IMR-90 (cell line): ENCODE measurements at regions not wholly inside any gene's neighbourhood (a gene's known extent, or its start where the extent isn't known, plus 50 kb on each side); places are given as distances from the start of the nearest gene placed in this dataset.

Experiments
- ATAC-seq: fragments of 200-7000 bp; cut with Tn5 transposase; 2 replicates; pipeline ENCODE4 v1.9.1; 2020; ENCODE audit warnings: low read depth, mild to moderate bottlenecking, moderate library complexity
- BruUV-seq: library from RNA; stranded (reverse); fragments of 400-500 nt; replicated peaks from 2 replicates; lab custom pipeline; 2021; lab: Mats Ljungman, UMichigan
- CTCF ChIA-PET: fragments of 300-600 bp; formaldehyde crosslinking; extraction: SDS; loops from one replicate; lab custom pipeline; 2021; ENCODE audit warnings: antibody characterized with exemption; lab: Yijun Ruan, JAX
- POLR2A ChIA-PET: fragments of 300-600 bp; sonication (Branson Sonifier 250); formaldehyde crosslinking; loops from one replicate; lab custom pipeline; 2022; ENCODE audit warnings: antibody characterized with exemption; ENCODE audit not compliant: unreplicated experiment; lab: Charles Lee
- DNase-seq: peaks from one replicate; pipeline ENCODE4 v3.0.0; 2013
- H2AFZ ChIP-seq: replicated peaks from 2 replicates; pipeline ENCODE3; 2013; ENCODE audit warnings: low read length, mild to moderate bottlenecking; ENCODE audit not compliant: poor library complexity
- H2AK5ac ChIP-seq: 2 replicates; pipeline ENCODE4 v1.6.1; 2013; ENCODE audit warnings: low read depth, low read length, inconsistent platforms
- H2AK9ac ChIP-seq: replicated peaks from 2 replicates; pipeline ENCODE3; 2013; ENCODE audit warnings: mild to moderate bottlenecking, low read depth, low read length, moderate library complexity; ENCODE audit not compliant: poor library complexity
- H2BK120ac ChIP-seq: 2 replicates; pipeline ENCODE4 v1.6.1; 2013; ENCODE audit warnings: low read depth, low read length, inconsistent platforms
- H2BK15ac ChIP-seq: 3 replicates; pipeline ENCODE4 v1.6.1; 2013; ENCODE audit warnings: low read depth, low read length, inconsistent platforms
- H2BK20ac ChIP-seq: 2 replicates; pipeline ENCODE4 v1.6.1; 2013; ENCODE audit warnings: low read depth, mild to moderate bottlenecking, inconsistent platforms, low read length, moderate library complexity
- H2BK5ac ChIP-seq: 2 replicates; pipeline ENCODE4 v1.6.1; 2013; ENCODE audit warnings: mild to moderate bottlenecking, low read depth, low read length, inconsistent platforms; ENCODE audit not compliant: poor library complexity, severe bottlenecking
- H3K14ac ChIP-seq: replicated peaks from 2 replicates; pipeline ENCODE4 v1.6.1; 2013; ENCODE audit warnings: low read depth, low read length, inconsistent platforms
- H3K18ac ChIP-seq: 2 replicates; pipeline ENCODE4 v1.6.1; 2013; ENCODE audit warnings: low read depth, low read length, control low read depth
- H3K23ac ChIP-seq: 2 replicates; pipeline ENCODE4 v1.6.1; 2013; ENCODE audit warnings: low read depth, low read length, inconsistent platforms
- H3K27ac ChIP-seq: 2 replicates; pipeline ENCODE4 v1.5.1; 2013; ENCODE audit warnings: mild to moderate bottlenecking, control low read depth, low read length; ENCODE audit not compliant: insufficient read depth
- H3K27me3 ChIP-seq: 2 replicates; pipeline ENCODE4 v1.6.1; 2013; ENCODE audit warnings: low read length; ENCODE audit not compliant: control insufficient read depth, insufficient read depth
- H3K36me3 ChIP-seq: 2 replicates; pipeline ENCODE4 v1.6.1; 2013; ENCODE audit warnings: low read length, mixed read lengths; ENCODE audit not compliant: control insufficient read depth, insufficient read depth
- H3K4ac ChIP-seq: 2 replicates; pipeline ENCODE4 v1.6.1; 2013; ENCODE audit warnings: low read depth, low read length, inconsistent platforms
- H3K4me1 ChIP-seq: 2 replicates; pipeline ENCODE4 v1.6.1; 2013; ENCODE audit warnings: low read length, mixed read lengths; ENCODE audit not compliant: control insufficient read depth, insufficient read depth
- H3K4me2 ChIP-seq: 2 replicates; pipeline ENCODE4 v1.6.1; 2013; ENCODE audit warnings: low read depth, mild to moderate bottlenecking, control low read depth, low read length, moderate library complexity
- H3K4me3 ChIP-seq: 2 replicates; pipeline ENCODE4 v1.5.1; 2013; ENCODE audit warnings: low read depth, mild to moderate bottlenecking, control low read depth, low read length, moderate library complexity; ENCODE audit not compliant: insufficient read depth
- H3K56ac ChIP-seq: 2 replicates; pipeline ENCODE4 v1.6.1; 2013; ENCODE audit warnings: low read length, inconsistent platforms; ENCODE audit not compliant: insufficient read depth; ENCODE audit errors: extremely low read depth
- H3K79me1 ChIP-seq, 2 experiments: 2 replicates each; pipeline ENCODE4 v1.6.1; 2013; ENCODE audit warnings: low read length in 2 of 2, inconsistent platforms in 1 of 2, low read depth in 1 of 2
- H3K9ac ChIP-seq: 2 replicates; pipeline ENCODE4 v1.6.1; 2013; ENCODE audit warnings: low read depth, low read length, control low read depth
- H3K9me1 ChIP-seq: 2 replicates; pipeline ENCODE4 v1.6.1; 2013; ENCODE audit warnings: low read length, inconsistent platforms; ENCODE audit not compliant: insufficient read depth
- H3K9me3 ChIP-seq: 2 replicates; pipeline ENCODE4 v1.6.1; 2013; ENCODE audit warnings: low read length; ENCODE audit not compliant: control insufficient read depth, insufficient read depth
- H4K20me1 ChIP-seq: 2 replicates; pipeline ENCODE4 v1.6.1; 2013; ENCODE audit warnings: low read length, inconsistent platforms; ENCODE audit not compliant: insufficient read depth
- H4K5ac ChIP-seq: 2 replicates; pipeline ENCODE4 v1.6.1; 2013; ENCODE audit warnings: mild to moderate bottlenecking, low read depth, low read length, control low read depth
- H4K8ac ChIP-seq, 2 experiments: 2 replicates each; pipeline ENCODE4 v1.6.1; 2013; ENCODE audit warnings: low read depth in 2 of 2, low read length in 2 of 2, control low read depth in 1 of 2, inconsistent platforms in 1 of 2
- H4K91ac ChIP-seq: 2 replicates; pipeline ENCODE4 v1.6.1; 2013; ENCODE audit warnings: low read depth, low read length, inconsistent platforms; ENCODE audit not compliant: insufficient read depth
- CEBPB ChIP-seq: IDR thresholded peaks from 2 replicates; pipeline ENCODE4 v1.6.1; 2012; ENCODE audit warnings: low read depth, low read length, improper control_type of control experiment
- CHD1 ChIP-seq: IDR thresholded peaks from 2 replicates; pipeline ENCODE4 v1.6.1; 2012; ENCODE audit warnings: low read depth, low read length, improper control_type of control experiment
- FOS ChIP-seq: fragments of 150-350 bp; IDR thresholded peaks from 2 replicates; pipeline ENCODE4 v1.6.1; 2016; ENCODE audit warnings: low read depth, low read length
- MAZ ChIP-seq: IDR thresholded peaks from 2 replicates; pipeline ENCODE4 v1.6.1; 2012; ENCODE audit warnings: low read depth, mild to moderate bottlenecking, low read length, improper control_type of control experiment, moderate library complexity, borderline replicate concordance
- RAD21 ChIP-seq: IDR thresholded peaks from 2 replicates; pipeline ENCODE4 v1.6.1; 2012; ENCODE audit warnings: low read length, improper control_type of control experiment
- RFX5 ChIP-seq: IDR thresholded peaks from 2 replicates; pipeline ENCODE4 v1.8.0; 2012; ENCODE audit warnings: low read depth, mild to moderate bottlenecking, low read length, moderate library complexity
- USF2 ChIP-seq: fragments of 150-350 bp; IDR thresholded peaks from 2 replicates; pipeline ENCODE4 v1.6.1; 2017; ENCODE audit warnings: mild to moderate bottlenecking, antibody characterized with exemption, low read length, low read depth
- WGBS, 2 experiments: methylation state at CpG; one replicate each; pipeline versions ENCODE4 v1.1.5 to v1.1.7; 2013; ENCODE audit warnings: missing lambda C conversion rate in 2 of 2; ENCODE audit not compliant: insufficient read length in 1 of 2; ENCODE audit errors: extremely low coverage in 2 of 2; 5-methylcytosine and 5-hydroxymethylcytosine counted together
- dilution Hi-C: fragments of 300-500 bp; cut with HindIII; formaldehyde crosslinking; loops from one replicate; pipeline ENCODE4 v1.14.3; 2018; ENCODE audit warnings: low sequenced_read_pairs; ENCODE audit not compliant: unreplicated experiment
- in situ Hi-C: fragments of 300-500 bp; cut with MboI; formaldehyde crosslinking; loops from 3 replicates; pipeline ENCODE4 v1.14.3; 2019; ENCODE audit warnings: low sequenced_read_pairs, inconsistent platforms, mixed read lengths
- intact Hi-C: fragments of 100-400 bp; cut with micrococcal nuclease; formaldehyde crosslinking; loops from 2 replicates; pipeline ENCODE4 v1.10.0; 2022

- Histone ChIP-seq H2AK5ac (no peak overlapping the region), H3K36me3 (no peaks in the 10 kb centered on the region), H3K9ac (no peak overlapping the region), H2AFZ (no peak overlapping the region), H3K14ac (no peak overlapping the region), H2BK120ac (no peak overlapping the region), H3K9me1 (no peaks in the 10 kb centered on the region), H3K27me3 (no peaks in the 10 kb centered on the region), H2BK5ac (no peak overlapping the region), H4K91ac (no peak overlapping the region), H3K4me1 (no peaks in the 10 kb centered on the region; the same call in 1 of the 2 replicates), H3K79me1 (no peaks in the 10 kb centered on the region), H3K4me2 (no peak overlapping the region), H2BK20ac (no peak overlapping the region), H3K9me3 (no peaks in the 10 kb centered on the region), H3K23ac (no peak overlapping the region), H4K5ac (no peak overlapping the region), H3K4me3 (no peak overlapping the region), H3K18ac (no peak overlapping the region), H2BK15ac (no peak overlapping the region), H2AK9ac (no peak overlapping the region), H3K56ac (no peak overlapping the region), H4K20me1 (no peaks in the 10 kb centered on the region), H3K27ac (no peak overlapping the region), H3K4ac (no peak overlapping the region), H4K8ac (no peak overlapping the region)
- TF ChIP-seq MAZ, result no peak
- no peak for TF ChIP-seq CHD1
- no peak for TF ChIP-seq USF2
- no peak for TF ChIP-seq RAD21
- TF ChIP-seq CEBPB, result no peak
- no peak for TF ChIP-seq FOS
- TF ChIP-seq RFX5, result no peak
- DNase-seq (no peak), ATAC-seq (no peak)
- intact Hi-C loops (no loop called here), dilution Hi-C loops (no loop called here), in situ Hi-C loops (no loop called here)
- BruUV-seq, result no TSS peak
- ChIA-PET CTCF (interaction anchor here (0.6 kb wide), 2 partner anchors 95 to 468 kb away, joined by 3 read pairs; no protein-coding TSS in a partner anchor), POLR2A (interaction anchor here (0.6 kb wide), 1 partner anchor 1455 kb away, joined by 16 read pairs; no protein-coding TSS in a partner anchor)
- no CpG with 5 or more reads among the region's 7 CpGs for WGBS, 2 experiments
These were observed 50.8 kb upstream of the LAMA1 start for GRCh38 chr18:7168408-7168807.
